ENCODE measurements at regions not wholly inside any gene's neighbourhood (a gene's known extent, or its start where the extent isn't known, plus 50 kb on each side); places are given as distances from the start of the nearest gene placed in this dataset.
"Not testable (repeated sequence)": the region's sequence is repeated elsewhere in the genome, so short reads cannot be mapped to it uniquely, and the experiment has no call there.

- no peak for TF ChIP-seq ZNF274 (IDR thresholded peaks at IDR 0.05; ENCODE audit: low read depth, low read length)
- no peak overlapping the region for H3K4me3 ChIP-seq (ENCODE audit: low read length)
Measured at GRCh38 chr5:27144456-27144855, 106.1 kb upstream of the CDH9 start.

GRCh38 chr5:27140831-27141230 is 102.4 kb upstream of the CDH9 start:
- no peak overlapping the region for H3K4me3 ChIP-seq (ENCODE audit: low read length)
- TF ChIP-seq ZNF274 (IDR thresholded peaks at IDR 0.05; ENCODE audit: low read depth, low read length) = no peak

GRCh38 chr5:27130587-27130986 is 92.2 kb upstream of the CDH9 start:
- H3K4me3 ChIP-seq (ENCODE audit: low read length) = no peak overlapping the region

GRCh38 chr5:27129926-27130325 is 91.5 kb upstream of the CDH9 start:
- TF ChIP-seq ZNF274 (IDR thresholded peaks at IDR 0.05; ENCODE audit: low read depth, low read length) = no peak
- no peak overlapping the region for H3K4me3 ChIP-seq (ENCODE audit: low read length)

More at GRCh38 chr5:27130587-27130986, 92.2 kb upstream of the CDH9 start:
- no peak for TF ChIP-seq ZNF274 (IDR thresholded peaks at IDR 0.05; ENCODE audit: low read depth, low read length)

- H3K4me3 ChIP-seq (ENCODE audit: low read length) = no peak overlapping the region
Measured at GRCh38 chr5:27125856-27126255, 87.5 kb upstream of the CDH9 start.

GRCh38 chr5:27124590-27124989 is 86.2 kb upstream of the CDH9 start:
- TF ChIP-seq ZNF274 (IDR thresholded peaks at IDR 0.05; ENCODE audit: low read depth, low read length) = no peak
- H3K4me3 ChIP-seq (ENCODE audit: low read length) = no peak overlapping the region

More at GRCh38 chr5:27125856-27126255, 87.5 kb upstream of the CDH9 start:
- TF ChIP-seq ZNF274 (IDR thresholded peaks at IDR 0.05; ENCODE audit: low read depth, low read length) = no peak

GRCh38 chr5:27119736-27120321 is 81.4 kb upstream of the CDH9 start:
- not testable (repeated sequence) for H3K4me3 ChIP-seq (ENCODE audit: low read length)

- H3K4me3 ChIP-seq (ENCODE audit: low read length) = no peak overlapping the region
- TF ChIP-seq ZNF274 (IDR thresholded peaks at IDR 0.05; ENCODE audit: low read depth, low read length) = no peak
Measured at GRCh38 chr5:27103486-27103885, 65.1 kb upstream of the CDH9 start.

- H3K4me3 ChIP-seq (ENCODE audit: low read length) = not testable (repeated sequence)
Measured at GRCh38 chr5:27095761-27096160, 57.4 kb upstream of the CDH9 start.

GRCh38 chr5:27093279-27093678 is 54.9 kb upstream of the CDH9 start:
- TF ChIP-seq ZNF274 (IDR thresholded peaks at IDR 0.05; ENCODE audit: low read depth, low read length) = no peak
- H3K4me3 ChIP-seq (ENCODE audit: low read length) = no peak overlapping the region

GRCh38 chr5:27091858-27092257 is 53.5 kb upstream of the CDH9 start:
- no peak overlapping the region for H3K4me3 ChIP-seq (ENCODE audit: low read length)
- no peak for TF ChIP-seq ZNF274 (IDR thresholded peaks at IDR 0.05; ENCODE audit: low read depth, low read length)

- H3K4me3 ChIP-seq (ENCODE audit: low read length) = not testable (repeated sequence)
Measured at GRCh38 chr5:27088822-27089221, 50.4 kb upstream of the CDH9 start.
